Suprapubic skin (tissue), 4 donors: ENCODE measurements at regions not wholly inside any gene's neighbourhood (a gene's known extent, or its start where the extent isn't known, plus 50 kb on each side); places are given as distances from the start of the nearest gene placed in this dataset.

Experiments used
- DNase-seq, 2 donors: peaks; one replicate each; pipeline ENCODE4 v3.0.0-alpha.2; 2019; ENCODE audit warnings: low spot score in 2 of 2
- H3K27ac ChIP-seq: fragments of 200-600 bp; sonication (generic); one replicate; pipeline ENCODE4 v1.5.1; 2019
- H3K27me3 ChIP-seq: fragments of 200-600 bp; sonication (generic); one replicate; pipeline ENCODE4 v1.5.1; 2019
- H3K36me3 ChIP-seq: fragments of 200-600 bp; sonication (generic); one replicate; pipeline ENCODE4 v1.5.1; 2019
- H3K4me1 ChIP-seq: fragments of 200-600 bp; sonication (generic); one replicate; pipeline ENCODE4 v1.5.1; 2019
- H3K4me3 ChIP-seq: fragments of 200-600 bp; sonication (generic); one replicate; pipeline ENCODE4 v1.5.1; 2019; ENCODE audit warnings: mild to moderate bottlenecking
- H3K9me3 ChIP-seq: fragments of 200-600 bp; sonication (generic); one replicate; pipeline ENCODE4 v1.5.1; 2019
- EP300 ChIP-seq: sonication (generic); formaldehyde crosslinking; IDR thresholded peaks from one replicate; pipeline ENCODE4 v1.6.1; 2017; ENCODE audit warnings: antibody characterized with exemption
- POLR2A ChIP-seq, 2 donors: fragments of 450-650 bp; IDR thresholded peaks; one replicate each; pipeline ENCODE4 v1.6.1; 2017; ENCODE audit warnings: antibody characterized with exemption in 2 of 2, mild to moderate bottlenecking in 2 of 2, moderate library complexity in 2 of 2
- POLR2AphosphoS5 ChIP-seq, 3 donors: sonication (generic); formaldehyde crosslinking; IDR thresholded peaks; one replicate each; pipeline ENCODE4 v1.6.1; 2017; ENCODE audit warnings: antibody characterized with exemption in 3 of 3
- WGBS: methylation state at CpG from one replicate; pipeline ENCODE4 v1.1.5; 2018; 5-methylcytosine and 5-hydroxymethylcytosine counted together
- TF ChIP-seq, protein P1 (sequence below), 2 donors: fragments of 200-600 bp in 1 of 2; fragments of 450-650 bp in 1 of 2; sonication (generic) in 1 of 2; IDR thresholded peaks; one replicate each; pipeline ENCODE4 v1.5.1; 2016 to 2019; ENCODE audit warnings: antibody characterized with exemption in 2 of 2, mild to moderate bottlenecking in 1 of 2, moderate library complexity in 1 of 2

DNA sequence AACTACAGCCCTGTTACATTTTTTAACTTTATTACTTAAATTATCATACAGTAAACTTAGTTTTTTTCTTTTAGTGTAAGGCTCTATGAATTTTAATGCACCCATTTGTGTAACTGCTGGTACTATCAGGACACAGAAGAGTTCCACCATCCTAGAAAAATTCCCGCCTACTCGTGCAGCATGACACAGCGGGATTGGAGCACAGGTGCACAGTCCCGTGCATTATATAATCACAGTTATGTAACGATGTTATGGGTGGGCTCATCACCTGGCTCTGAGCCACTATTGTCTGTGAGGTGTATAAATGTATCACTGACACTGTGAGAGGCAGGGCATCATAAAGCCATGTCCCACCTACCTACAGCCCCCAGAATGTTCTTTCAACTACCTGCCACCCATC lies 80.7 kb downstream of the DRD1 start:
- WGBS: 85% methylated on average over 5 of the region's 5 CpGs
- Histone ChIP-seq H3K27ac (no peak overlapping the region), H3K9me3 (no peaks in the 10 kb centered on the region), H3K4me3 (no peak overlapping the region), H3K27me3 (no peaks in the 10 kb centered on the region), H3K4me1 (no peaks in the 10 kb centered on the region), H3K36me3 (no peaks in the 10 kb centered on the region)
- TF ChIP-seq POLR2AphosphoS5 (IDR thresholded peaks at IDR 0.05): no peak
- no peak for TF ChIP-seq EP300
- no peak for TF ChIP-seq POLR2A (IDR thresholded peaks at IDR 0.05)
- TF ChIP-seq, protein P1, sequence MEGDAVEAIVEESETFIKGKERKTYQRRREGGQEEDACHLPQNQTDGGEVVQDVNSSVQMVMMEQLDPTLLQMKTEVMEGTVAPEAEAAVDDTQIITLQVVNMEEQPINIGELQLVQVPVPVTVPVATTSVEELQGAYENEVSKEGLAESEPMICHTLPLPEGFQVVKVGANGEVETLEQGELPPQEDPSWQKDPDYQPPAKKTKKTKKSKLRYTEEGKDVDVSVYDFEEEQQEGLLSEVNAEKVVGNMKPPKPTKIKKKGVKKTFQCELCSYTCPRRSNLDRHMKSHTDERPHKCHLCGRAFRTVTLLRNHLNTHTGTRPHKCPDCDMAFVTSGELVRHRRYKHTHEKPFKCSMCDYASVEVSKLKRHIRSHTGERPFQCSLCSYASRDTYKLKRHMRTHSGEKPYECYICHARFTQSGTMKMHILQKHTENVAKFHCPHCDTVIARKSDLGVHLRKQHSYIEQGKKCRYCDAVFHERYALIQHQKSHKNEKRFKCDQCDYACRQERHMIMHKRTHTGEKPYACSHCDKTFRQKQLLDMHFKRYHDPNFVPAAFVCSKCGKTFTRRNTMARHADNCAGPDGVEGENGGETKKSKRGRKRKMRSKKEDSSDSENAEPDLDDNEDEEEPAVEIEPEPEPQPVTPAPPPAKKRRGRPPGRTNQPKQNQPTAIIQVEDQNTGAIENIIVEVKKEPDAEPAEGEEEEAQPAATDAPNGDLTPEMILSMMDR (IDR thresholded peaks at IDR 0.05): no peak
- no peak for DNase-seq

DNA sequence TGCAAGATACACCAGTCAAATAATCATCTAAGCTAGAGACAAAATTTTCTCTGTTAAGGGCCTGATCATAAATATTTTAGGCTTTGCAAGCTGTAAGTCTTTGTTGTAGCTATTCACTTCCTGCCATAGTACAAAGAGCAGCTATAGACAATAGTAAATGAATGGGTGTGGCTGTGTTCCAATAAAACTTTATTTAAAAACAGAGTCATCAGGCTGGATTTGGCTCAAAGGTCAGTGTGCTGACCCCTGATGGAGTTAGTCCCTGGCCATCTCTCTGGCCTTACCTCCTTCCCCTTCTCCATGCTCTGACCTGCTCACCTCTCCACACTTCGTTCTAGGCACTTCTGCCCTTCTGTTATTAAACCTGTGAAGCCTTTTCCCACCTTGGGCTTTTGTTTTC lies 86.0 kb downstream of the DRD1 start:
- no peak overlapping the region for H3K4me3 ChIP-seq
- no peak for DNase-seq
- H3K4me1 ChIP-seq: no peaks in the 10 kb centered on the region
- H3K9me3 ChIP-seq: no peaks in the 10 kb centered on the region
- WGBS: 85% methylated on average over 1 of the region's 1 CpG
- TF ChIP-seq EP300 (no peak), POLR2AphosphoS5 (IDR thresholded peaks at IDR 0.05) (no peak)
- TF ChIP-seq, protein P1 (IDR thresholded peaks at IDR 0.05): no peak
- no peaks in the 10 kb centered on the region for H3K36me3 ChIP-seq
- no peak overlapping the region for H3K27ac ChIP-seq
- peaks cover 3% of the 10 kb centered on the region for H3K27me3 ChIP-seq

DNA sequence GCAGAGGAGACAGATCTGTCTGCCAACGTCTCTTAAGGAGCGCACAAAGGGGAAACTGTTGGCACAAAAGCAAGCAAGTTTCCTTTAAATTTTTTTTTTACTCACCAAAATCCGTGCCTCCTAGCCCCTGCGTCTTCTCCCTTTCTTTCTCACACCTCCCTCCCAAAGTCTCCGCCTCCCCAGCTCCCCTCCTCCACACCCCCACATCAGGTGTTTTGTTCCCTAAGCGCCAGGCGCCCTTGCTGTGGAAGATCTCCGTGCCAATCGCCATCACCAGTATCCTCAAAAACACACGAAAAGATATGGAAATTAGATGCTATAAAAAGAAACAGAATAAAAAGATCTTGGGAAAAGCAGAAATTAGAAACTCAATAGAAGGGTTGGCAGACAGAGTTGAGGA lies 87.6 kb downstream of the DRD1 start:
- 40% methylated on average over 10 of the region's 10 CpGs for WGBS
- TF ChIP-seq POLR2AphosphoS5 (IDR thresholded peaks at IDR 0.05) (no peak), POLR2A (IDR thresholded peaks at IDR 0.05) (no peak)

DNA sequence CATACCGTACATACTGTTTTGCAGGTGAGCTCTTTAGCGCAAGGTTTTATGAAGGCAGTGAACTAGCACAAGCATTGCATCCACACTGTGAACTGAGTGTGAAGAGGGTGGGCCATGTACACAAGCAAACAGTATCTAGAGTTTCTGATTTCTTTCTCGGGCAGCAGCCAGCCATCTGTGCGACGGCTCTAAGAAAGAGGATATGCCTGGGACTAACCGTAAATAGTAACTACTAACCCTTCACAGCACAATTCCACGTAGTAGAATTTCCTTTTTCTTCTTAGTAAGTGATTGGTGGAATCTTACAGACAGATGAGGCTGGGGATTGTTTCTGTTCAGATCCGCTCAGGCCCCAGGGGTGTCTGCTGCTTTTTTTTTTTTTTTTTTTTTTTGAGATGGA lies 89.0 kb downstream of the DRD1 start:
- TF ChIP-seq POLR2A (IDR thresholded peaks at IDR 0.05) (no peak), EP300 (no peak), POLR2AphosphoS5 (IDR thresholded peaks at IDR 0.05) (no peak)
- TF ChIP-seq, protein P1 (IDR thresholded peaks at IDR 0.05): no peak
- no peak overlapping the region for H3K27ac ChIP-seq
- no peak for DNase-seq
- no peaks in the 10 kb centered on the region for H3K36me3 ChIP-seq
- H3K4me1 ChIP-seq: no peaks in the 10 kb centered on the region
- peaks cover 7% of the 10 kb centered on the region for H3K27me3 ChIP-seq
- 35% methylated on average over 8 of the region's 8 CpGs for WGBS
- H3K9me3 ChIP-seq: no peaks in the 10 kb centered on the region
- no peak overlapping the region for H3K4me3 ChIP-seq

More for the DNA sequence above, 87.6 kb downstream of the DRD1 start:
- no peaks in the 10 kb centered on the region for H3K9me3 ChIP-seq
- DNase-seq: no peak
- H3K27ac ChIP-seq: no peak overlapping the region
- no peak overlapping the region for H3K4me3 ChIP-seq
- H3K27me3 ChIP-seq: peaks cover 7% of the 10 kb centered on the region
- no peaks in the 10 kb centered on the region for H3K36me3 ChIP-seq
- no peaks in the 10 kb centered on the region for H3K4me1 ChIP-seq

GRCh38 chr5:175353926-175354325 lies 90.1 kb downstream of the DRD1 start:
- Histone ChIP-seq H3K4me3 (no peak overlapping the region), H3K9me3 (no peaks in the 10 kb centered on the region), H3K27ac (no peak overlapping the region), H3K4me1 (no peaks in the 10 kb centered on the region), H3K27me3 (peaks cover 7% of the 10 kb centered on the region), H3K36me3 (no peaks in the 10 kb centered on the region)
- TF ChIP-seq EP300 (no peak), POLR2AphosphoS5 (IDR thresholded peaks at IDR 0.05) (no peak), POLR2A (IDR thresholded peaks at IDR 0.05) (no peak)
- TF ChIP-seq, protein P1 (IDR thresholded peaks at IDR 0.05): no peak
- DNase-seq: no peak
- WGBS: 92% methylated on average over 2 of the region's 2 CpGs

- Histone ChIP-seq H3K36me3 (no peaks in the 10 kb centered on the region), H3K9me3 (no peaks in the 10 kb centered on the region), H3K27ac (no peak overlapping the region), H3K4me3 (no peak overlapping the region), H3K4me1 (no peaks in the 10 kb centered on the region), H3K27me3 (peaks cover 7% of the 10 kb centered on the region)
- WGBS: 80% methylated on average over 7 of the region's 7 CpGs
- TF ChIP-seq, protein P1 (IDR thresholded peaks at IDR 0.05): no peak
- TF ChIP-seq POLR2A (IDR thresholded peaks at IDR 0.05) (no peak), POLR2AphosphoS5 (IDR thresholded peaks at IDR 0.05) (no peak), EP300 (no peak)
- no peak for DNase-seq
These were observed 91.9 kb downstream of the DRD1 start for GRCh38 chr5:175351897-175352590.
